HG02588 (cell line): ENCODE measurements at regions not wholly inside any gene's neighbourhood (a gene's known extent, or its start where the extent isn't known, plus 50 kb on each side); places are given as distances from the start of the nearest gene placed in this dataset.
A peak's percentile ranks its signal among the peaks of the same experiment; 100 is the strongest.

ENCODE experiments used
- ATAC-seq: cut with Tn5 transposase; IDR thresholded peaks from one replicate; pipeline ENCODE4 v1.9.1; 2021; ENCODE audit warnings: mild to moderate bottlenecking, moderate library complexity; ENCODE audit not compliant: unreplicated experiment

- no peak for ATAC-seq
Observed at GRCh38 chr6:128827675-128828464, 55.1 kb upstream of the LAMA2 start.

DNA sequence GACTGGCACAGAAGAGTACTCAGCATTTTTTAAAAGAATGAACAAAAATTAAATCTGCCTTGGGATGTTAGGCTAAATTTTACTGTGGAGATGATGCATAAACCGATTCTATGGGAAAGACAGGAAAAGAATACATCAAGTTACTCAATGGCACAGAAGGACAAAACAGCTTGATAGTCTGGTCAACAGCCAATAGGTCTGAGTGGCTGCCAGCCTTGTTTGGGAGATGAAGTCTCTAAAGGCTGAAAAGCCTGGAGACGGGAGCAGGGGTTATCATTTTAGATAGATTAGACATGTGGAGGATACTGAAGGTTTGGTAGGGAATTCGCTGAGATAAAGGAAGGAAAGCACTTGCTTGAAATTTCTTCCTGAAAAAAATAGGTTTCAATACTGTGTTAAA lies 56.3 kb upstream of the LAMA2 start:
- ATAC-seq, result no peak

GRCh38 chr6:128822271-128822670 lies 60.7 kb upstream of the LAMA2 start:
- ATAC-seq, result no peak

GRCh38 chr6:128821116-128821515 lies 61.8 kb upstream of the LAMA2 start:
- no peak for ATAC-seq

DNA sequence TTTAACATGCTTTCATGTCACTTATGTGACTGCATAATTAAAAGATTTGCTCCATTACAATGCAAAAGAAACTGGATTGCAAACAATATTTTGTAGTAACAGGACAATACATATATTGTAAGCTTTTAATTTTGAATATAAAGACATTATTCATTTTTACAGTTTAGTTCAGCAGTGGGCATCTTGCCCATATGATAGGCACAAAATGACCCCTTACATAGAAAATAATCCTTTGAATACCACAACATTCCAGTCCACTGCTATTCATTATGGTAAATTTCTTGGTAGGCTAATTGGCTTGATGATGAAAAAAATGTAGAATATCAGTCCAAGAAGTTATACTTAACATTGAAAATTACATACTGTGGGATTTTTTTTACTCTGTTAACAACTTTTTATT lies 74.1 kb upstream of the LAMA2 start:
- ATAC-seq, result no peak

GRCh38 chr6:128807577-128807976 lies 75.4 kb upstream of the LAMA2 start:
- ATAC-seq, result no peak

DNA sequence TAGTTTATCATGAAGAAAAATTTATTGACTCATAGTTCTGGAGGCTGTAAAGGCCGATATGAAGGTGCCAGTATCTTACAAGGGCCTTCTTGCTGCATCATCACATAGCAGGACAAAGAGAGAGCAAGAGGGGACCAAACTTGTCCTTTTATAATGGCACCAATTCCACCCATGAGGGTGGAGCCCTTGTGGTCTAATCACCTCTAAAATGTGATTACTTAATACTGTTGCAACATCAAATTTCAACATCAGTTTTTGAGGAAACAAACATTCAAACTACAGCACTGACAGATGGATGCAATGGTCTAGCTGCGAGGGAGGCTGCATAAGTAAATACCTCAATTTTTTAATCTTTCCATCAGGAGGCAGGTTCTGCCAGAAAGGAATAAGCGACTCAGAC lies 76.7 kb upstream of the LAMA2 start:
- no peak for ATAC-seq

DNA sequence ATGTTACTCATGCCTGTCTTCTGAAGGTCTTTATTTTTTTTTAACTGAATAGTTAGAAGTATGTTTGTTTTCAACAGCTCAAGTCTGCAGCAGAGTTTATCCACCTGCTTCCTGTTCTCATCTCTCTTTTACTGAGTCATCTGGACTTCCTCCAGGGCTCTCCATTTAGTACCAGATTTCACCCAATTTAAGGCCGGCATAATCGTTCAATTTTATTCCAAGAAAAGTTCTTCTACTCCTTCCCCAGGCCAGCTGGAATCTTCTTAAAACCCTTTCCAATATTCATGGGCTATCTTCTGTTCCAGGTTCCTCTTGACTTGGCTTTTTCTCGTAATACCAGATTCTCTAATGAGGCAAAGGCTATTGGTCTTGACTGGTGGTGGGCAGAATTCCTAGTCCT lies 79.0 kb upstream of the LAMA2 start:
- no peak for ATAC-seq

DNA sequence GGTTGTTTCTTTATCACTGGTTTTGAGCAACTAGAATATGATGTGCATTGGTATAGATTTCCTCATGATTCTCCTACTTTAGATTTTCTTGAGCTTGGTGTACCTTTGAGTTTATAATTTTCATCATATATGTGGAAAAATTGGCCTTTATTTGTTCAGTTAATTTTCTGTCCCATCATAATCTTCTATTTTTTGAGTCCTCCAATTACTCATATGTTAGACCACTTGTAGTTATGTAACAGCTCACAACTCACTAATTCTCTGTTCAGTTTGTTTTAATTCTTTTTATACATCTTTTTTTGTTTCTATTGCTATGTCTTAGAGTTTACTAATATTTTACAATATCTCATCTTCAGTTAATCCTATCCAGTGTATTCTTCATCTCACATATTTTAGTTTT lies 81.3 kb upstream of the LAMA2 start:
- no peak for ATAC-seq

DNA sequence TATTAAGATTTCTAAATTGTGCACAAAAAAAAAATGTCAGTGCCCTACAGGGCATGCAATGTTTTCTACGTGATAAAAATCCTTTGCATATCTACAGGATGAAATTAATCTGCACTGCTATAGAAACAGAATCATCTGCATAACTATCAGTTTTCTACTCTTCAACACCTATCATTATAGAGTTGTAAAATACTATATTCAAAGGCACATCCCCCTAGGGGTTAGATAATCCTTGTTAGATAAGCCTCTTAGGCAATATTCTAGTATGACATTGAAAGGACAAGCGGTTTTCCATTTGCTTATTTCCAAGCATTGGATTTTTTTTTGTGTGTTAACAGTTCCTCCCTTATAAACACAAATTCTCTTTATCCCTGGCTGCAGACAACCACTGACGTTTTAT lies 98.7 kb upstream of the LAMA2 start:
- no peak for ATAC-seq

DNA sequence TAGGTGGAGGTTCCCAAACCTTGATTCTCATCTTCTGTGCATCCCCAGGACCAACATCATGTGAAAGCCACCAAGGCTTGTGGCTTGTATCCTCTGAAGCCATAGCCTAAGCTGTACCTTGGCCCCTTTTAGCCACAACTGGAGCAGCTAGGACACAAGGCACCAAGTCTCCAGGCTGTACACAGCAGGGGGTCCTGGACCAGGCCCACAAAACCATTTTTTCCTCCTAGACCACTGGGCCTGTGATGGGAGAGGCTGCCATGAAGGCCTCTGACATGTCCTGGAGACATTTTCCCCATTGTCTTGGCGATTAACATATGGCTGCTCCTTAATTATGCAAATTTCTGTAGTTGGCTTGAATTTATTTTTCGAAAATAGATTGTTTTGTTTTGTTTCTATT lies 114.8 kb upstream of the LAMA2 start:
- ATAC-seq, result no peak

DNA sequence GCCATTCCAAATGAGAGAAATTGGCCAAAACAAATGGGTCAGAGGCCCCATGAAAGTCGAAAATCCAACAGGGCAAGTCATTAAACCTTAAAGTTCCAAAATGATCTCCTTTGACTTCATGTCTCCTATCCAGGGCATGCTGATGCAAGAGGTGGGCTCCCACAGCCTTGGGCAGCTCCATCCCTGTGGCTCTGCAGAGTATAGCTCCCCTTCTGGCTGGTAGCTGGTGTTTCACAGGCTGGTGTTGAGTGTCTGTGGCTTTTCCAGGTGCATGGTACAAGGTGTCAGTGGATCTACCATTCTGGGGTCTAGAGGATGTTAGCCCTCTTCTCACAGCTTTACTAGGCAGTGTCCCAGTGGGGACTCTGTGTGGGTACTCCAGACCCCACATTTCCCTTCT lies 115.2 kb upstream of the LAMA2 start:
- no peak for ATAC-seq

DNA sequence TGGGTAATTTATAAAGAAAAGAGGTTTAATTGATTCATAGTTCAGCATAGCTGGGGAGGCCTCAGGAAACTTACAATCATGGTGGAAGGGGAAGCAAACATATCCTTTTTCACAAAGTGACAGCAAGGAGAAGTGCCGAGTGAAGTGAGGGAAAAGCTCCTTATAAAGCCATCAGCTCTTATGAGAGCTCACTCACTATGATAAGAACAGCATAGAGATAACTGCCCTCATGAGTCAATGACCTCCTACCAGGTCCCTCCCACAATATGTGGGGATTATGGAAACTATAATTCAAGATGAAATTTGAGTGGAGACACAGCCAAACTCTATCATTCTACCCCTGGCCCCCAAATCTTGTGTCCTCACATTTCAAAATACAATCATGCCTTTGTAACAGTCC lies 115.8 kb upstream of the LAMA2 start:
- no peak for ATAC-seq

GRCh38 chr6:128763599-128764300 lies 119.2 kb upstream of the LAMA2 start:
- no peak for ATAC-seq

DNA sequence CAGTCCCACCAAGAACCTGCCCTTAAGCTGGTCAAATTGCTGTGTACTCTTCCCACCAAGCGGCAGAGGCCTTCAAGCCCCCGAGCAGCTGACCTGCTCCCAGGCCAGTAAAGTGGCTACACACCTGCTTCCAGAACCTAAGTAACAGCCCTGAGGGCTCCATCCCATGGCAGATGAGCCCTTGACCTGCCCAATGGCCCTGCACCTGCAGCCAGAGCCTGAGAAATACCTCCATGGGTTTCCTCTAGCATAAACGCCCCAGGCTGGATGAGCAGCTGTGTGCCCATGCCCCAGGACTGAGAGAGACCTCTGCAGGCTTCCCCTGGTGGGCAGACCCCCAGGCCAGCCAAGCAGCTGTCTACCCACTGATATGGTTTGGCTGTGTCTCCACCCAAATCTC lies 123.0 kb upstream of the LAMA2 start:
- ATAC-seq, result no peak

- ATAC-seq, result no peak
Observed at GRCh38 chr6:128759447-128759846, 123.5 kb upstream of the LAMA2 start.

GRCh38 chr6:128757961-128758360 lies 125.0 kb upstream of the LAMA2 start:
- no peak for ATAC-seq

- ATAC-seq, result peak; percentile 98
Observed at GRCh38 chr6:128754658-128755256, 128.2 kb upstream of the LAMA2 start.

- no peak for ATAC-seq
Observed at GRCh38 chr6:128743974-128744765, 138.8 kb upstream of the LAMA2 start.

DNA sequence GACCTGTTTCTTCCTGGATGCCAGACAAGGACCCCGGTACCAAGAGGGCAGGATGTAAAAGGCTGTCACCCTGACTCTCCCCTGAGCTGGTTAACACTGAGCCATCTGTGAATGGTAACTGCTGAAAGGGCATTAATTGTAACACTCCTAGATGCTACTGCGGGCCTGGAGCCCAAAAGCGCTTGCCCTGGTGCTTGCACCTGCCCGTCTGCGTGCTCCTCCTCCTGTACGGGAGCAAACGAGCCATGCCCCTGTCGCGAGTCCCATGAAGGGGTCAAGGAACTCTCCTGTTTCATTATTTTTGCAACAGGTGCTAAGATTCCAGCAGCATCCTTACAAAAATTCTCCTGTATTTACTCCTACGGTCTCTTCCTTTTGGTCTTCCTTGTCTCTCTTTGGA lies 140.0 kb upstream of the LAMA2 start:
- no peak for ATAC-seq

- no peak for ATAC-seq
Observed at GRCh38 chr6:128740951-128741350, 142.0 kb upstream of the LAMA2 start.
